H9 (cell line): ENCODE measurements at regions not wholly inside any gene's neighbourhood (a gene's known extent, or its start where the extent isn't known, plus 50 kb on each side); places are given as distances from the start of the nearest gene placed in this dataset.

Experiments used
- DNase-seq: peaks from one replicate; pipeline ENCODE4 v3.0.0-alpha.2; 2017
- H2AFZ ChIP-seq: one replicate; pipeline ENCODE4 v1.6.1; 2013; ENCODE audit warnings: mild to moderate bottlenecking, low read length, control low read depth, moderate library complexity
- H2AK5ac ChIP-seq: 2 replicates; pipeline ENCODE4 v1.6.1; 2013; ENCODE audit warnings: low read length, control low read depth, mixed read lengths; ENCODE audit not compliant: insufficient read length
- H2BK120ac ChIP-seq: one replicate; pipeline ENCODE4 v1.6.1; 2013; ENCODE audit warnings: low read depth, mild to moderate bottlenecking, low read length, control low read depth, inconsistent platforms; ENCODE audit not compliant: poor library complexity, severe bottlenecking
- H2BK12ac ChIP-seq: 2 replicates; pipeline ENCODE4 v1.6.1; 2013; ENCODE audit warnings: low read length, control low read depth, mixed read lengths, low read depth; ENCODE audit not compliant: insufficient read length
- H2BK15ac ChIP-seq: 2 replicates; pipeline ENCODE4 v1.6.1; 2013; ENCODE audit warnings: low read depth, low read length, control low read depth
- H2BK20ac ChIP-seq: one replicate; pipeline ENCODE4 v1.6.1; 2013; ENCODE audit warnings: low read depth, mild to moderate bottlenecking, low read length, control low read depth, inconsistent platforms; ENCODE audit not compliant: poor library complexity, severe bottlenecking
- H2BK5ac ChIP-seq: 2 replicates; pipeline ENCODE4 v1.6.1; 2013; ENCODE audit warnings: low read length, control low read depth, mixed read lengths; ENCODE audit not compliant: insufficient read length
- H3K14ac ChIP-seq: 2 replicates; pipeline ENCODE4 v1.6.1; 2013; ENCODE audit warnings: low read length, control low read depth; ENCODE audit not compliant: insufficient read depth
- H3K18ac ChIP-seq: 2 replicates; pipeline ENCODE4 v1.6.1; 2013; ENCODE audit warnings: low read depth, mild to moderate bottlenecking, mixed read lengths, low read length, control low read depth; ENCODE audit not compliant: insufficient read length
- H3K23ac ChIP-seq: 2 replicates; pipeline ENCODE4 v1.6.1; 2013; ENCODE audit warnings: low read length, control low read depth, mixed read lengths, low read depth; ENCODE audit not compliant: insufficient read length
- H3K23me2 ChIP-seq: 2 replicates; pipeline ENCODE4 v1.6.1; 2013; ENCODE audit warnings: low read depth, mild to moderate bottlenecking, mixed read lengths, low read length, control low read depth; ENCODE audit not compliant: insufficient read length, poor library complexity, severe bottlenecking
- H3K27ac ChIP-seq: 2 replicates; pipeline ENCODE4 v1.5.1; 2013; ENCODE audit warnings: low read length, control low read depth, mixed read lengths, low read depth; ENCODE audit not compliant: insufficient read length
- H3K27me3 ChIP-seq: 2 replicates; pipeline ENCODE4 v1.6.1; 2013; ENCODE audit warnings: low read length, control low read depth, inconsistent platforms; ENCODE audit not compliant: insufficient read depth
- H3K4ac ChIP-seq: 2 replicates; pipeline ENCODE4 v1.6.1; 2013; ENCODE audit warnings: low read depth, mild to moderate bottlenecking, control low read depth, inconsistent platforms, low read length, moderate library complexity
- H3K4me1 ChIP-seq: 2 replicates; pipeline ENCODE4 v1.6.1; 2013; ENCODE audit warnings: low read length, control low read depth, inconsistent platforms; ENCODE audit not compliant: insufficient read depth
- H3K4me2 ChIP-seq: 2 replicates; pipeline ENCODE4 v1.6.1; 2013; ENCODE audit warnings: low read length, control low read depth, mixed read lengths; ENCODE audit not compliant: insufficient read length, insufficient read depth
- H3K56ac ChIP-seq: 2 replicates; pipeline ENCODE4 v1.6.1; 2013; ENCODE audit warnings: low read depth, mild to moderate bottlenecking, mixed read lengths, low read length, control low read depth; ENCODE audit not compliant: insufficient read length
- H3K79me1 ChIP-seq: 2 replicates; pipeline ENCODE4 v1.6.1; 2013; ENCODE audit warnings: low read depth, mild to moderate bottlenecking, moderate library complexity, low read length, control low read depth, inconsistent platforms; ENCODE audit not compliant: insufficient read depth, poor library complexity, severe bottlenecking
- H3K79me2 ChIP-seq: 2 replicates; pipeline ENCODE4 v1.6.1; 2013; ENCODE audit warnings: low read length, control low read depth, inconsistent platforms; ENCODE audit not compliant: insufficient read depth
- H3K9ac ChIP-seq: 2 replicates; pipeline ENCODE4 v1.6.1; 2013; ENCODE audit warnings: low read length, control low read depth, mixed read lengths; ENCODE audit not compliant: insufficient read length; ENCODE audit errors: extremely low read depth
- H3K9me3 ChIP-seq: one replicate; pipeline ENCODE4 v1.6.1; 2013; ENCODE audit warnings: low read depth, low read length, inconsistent platforms; ENCODE audit not compliant: control insufficient read depth
- H3T11ph ChIP-seq: one replicate; pipeline ENCODE4 v1.6.1; 2013; ENCODE audit warnings: mild to moderate bottlenecking, low read length, control low read depth, inconsistent platforms
- H4K20me1 ChIP-seq: one replicate; pipeline ENCODE4 v1.6.1; 2013; ENCODE audit not compliant: control insufficient read depth, insufficient read length, insufficient read depth
- H4K5ac ChIP-seq: 2 replicates; pipeline ENCODE4 v1.6.1; 2013; ENCODE audit warnings: low read depth, mild to moderate bottlenecking, mixed read lengths, low read length, control low read depth; ENCODE audit not compliant: insufficient read length
- H4K8ac ChIP-seq: replicated peaks from 2 replicates; pipeline ENCODE4 v1.6.1; 2013; ENCODE audit warnings: low read length, control low read depth, mixed read lengths, low read depth; ENCODE audit not compliant: insufficient read length
- H4K91ac ChIP-seq: 2 replicates; pipeline ENCODE4 v1.6.1; 2013; ENCODE audit warnings: low read depth, mild to moderate bottlenecking, moderate library complexity, mixed read lengths, low read length, control low read depth; ENCODE audit not compliant: insufficient read length
- H3K27ac Mint-ChIP-seq, 3 experiments: 2 replicates in 2 of 3; 3 replicates in 1 of 3; pipeline ENCODE4 v1.8.0; 2020 to 2021; ENCODE audit warnings: mixed read lengths in 3 of 3, mild to moderate bottlenecking in 1 of 3, moderate library complexity in 1 of 3
- H3K27me3 Mint-ChIP-seq: 2 replicates; pipeline ENCODE4 v1.8.0; 2021; ENCODE audit warnings: low read depth, mild to moderate bottlenecking, moderate library complexity, mixed read lengths
- H3K36me3 Mint-ChIP-seq, 3 experiments: 2 replicates in 2 of 3; 3 replicates in 1 of 3; pipeline ENCODE4 v1.8.0; 2020 to 2021; ENCODE audit warnings: low read depth in 3 of 3, mixed read lengths in 3 of 3; ENCODE audit not compliant: insufficient read depth in 1 of 3
- H3K4me1 Mint-ChIP-seq, 2 experiments: 2 replicates each; pipeline ENCODE4 v1.8.0; 2020; ENCODE audit warnings: mixed read lengths in 2 of 2
- H3K4me3 Mint-ChIP-seq, 2 experiments: 2 replicates in 1 of 2; 3 replicates in 1 of 2; pipeline ENCODE4 v1.8.0; 2020 to 2021; ENCODE audit warnings: mild to moderate bottlenecking in 2 of 2, mixed read lengths in 2 of 2, moderate library complexity in 1 of 2
- H3K9me3 Mint-ChIP-seq, 2 experiments: 2 replicates in 1 of 2; 3 replicates in 1 of 2; pipeline ENCODE4 v1.8.0; 2020; ENCODE audit warnings: mild to moderate bottlenecking in 2 of 2, mixed read lengths in 2 of 2, moderate library complexity in 1 of 2
- CTCF ChIP-seq: fragments of 200-600 bp; sonication (generic); conservative IDR thresholded peaks from 3 replicates; pipeline ENCODE4 v1.8.0; 2021; ENCODE audit warnings: antibody characterized with exemption, mild to moderate bottlenecking

- Histone ChIP-seq H4K91ac (no peak overlapping the region), H3K9ac (no peak overlapping the region), H3K18ac (no peak overlapping the region), H4K8ac (no peak overlapping the region), H3K23ac (no peak overlapping the region), H3K27ac (no peak overlapping the region), H3K14ac (no peak overlapping the region), H4K20me1 (no peaks in the 10 kb centered on the region), H3K27me3 (no peaks in the 10 kb centered on the region), H3K4me1 (peaks cover 2% of the 10 kb centered on the region; the same call in 1 of the 2 replicates), H2BK20ac (no peak overlapping the region), H4K5ac (no peak overlapping the region), H2AK5ac (no peak overlapping the region), H3K23me2 (no peaks in the 10 kb centered on the region), H3T11ph (no peak overlapping the region), H2BK5ac (no peak overlapping the region), H2BK15ac (no peak overlapping the region), H3K56ac (no peak overlapping the region), H2BK12ac (no peak overlapping the region), H3K9me3 (no peaks in the 10 kb centered on the region), H3K4ac (no peak overlapping the region), H3K79me2 (no peaks in the 10 kb centered on the region), H2AFZ (no peak overlapping the region), H3K79me1 (no peaks in the 10 kb centered on the region), H3K4me2 (no peak overlapping the region), H2BK120ac (no peak overlapping the region)
- Mint-ChIP-seq H3K9me3 (no peaks in the 10 kb centered on the region), H3K4me3 (no peak overlapping the region), H3K4me1 (peaks cover 20% of the 10 kb centered on the region in 2 experiments), H3K27ac (no peak overlapping the region), H3K36me3 (no peaks in the 10 kb centered on the region), H3K27me3 (no peaks in the 10 kb centered on the region)
- no peak for TF ChIP-seq CTCF
- no peak for DNase-seq
Observed at GRCh38 chr12:92615086-92615485, 87.7 kb upstream of the PLEKHG7 start.
